ENCODE measurements at regions not wholly inside any gene's neighbourhood (a gene's known extent, or its start where the extent isn't known, plus 50 kb on each side); places are given as distances from the start of the nearest gene placed in this dataset.

GRCh38 chr12:78392918-78393317, 471.7 kb upstream of the SYT1 start:
- POLR2A ChIA-PET (ENCODE audit: low non-redundant PET) = no interaction called here
- no peak overlapping the region for H3K27ac ChIP-seq
- DNase-seq (ENCODE audit: low spot score) = no peak
- no peak for TF ChIP-seq CTCF (conservative IDR thresholded peaks at IDR 0.05; ENCODE audit: low read depth)
- CTCF ChIA-PET = interaction anchor here (0.6 kb wide), 1 partner anchor 1200 kb away, joined by 4 read pairs; no protein-coding TSS in a partner anchor

- no peak for TF ChIP-seq CTCF (conservative IDR thresholded peaks at IDR 0.05; ENCODE audit: low read depth)
- ChIA-PET POLR2A (ENCODE audit: low non-redundant PET) (no interaction called here), CTCF (interaction anchor here (0.9 kb wide), 1 partner anchor 10 kb away, joined by 5 read pairs; no protein-coding TSS in a partner anchor)
- H3K27ac ChIP-seq = no peak overlapping the region
- DNase-seq (ENCODE audit: low spot score) = no peak
These were observed 468.6 kb upstream of the SYT1 start for GRCh38 chr12:78395961-78396360.

- POLR2A ChIA-PET (ENCODE audit: low non-redundant PET) = no interaction called here
- CTCF ChIA-PET = no interaction called here
- TF ChIP-seq CTCF (conservative IDR thresholded peaks at IDR 0.05; ENCODE audit: low read depth) = no peak
- H3K27ac ChIP-seq = no peak overlapping the region
- DNase-seq (ENCODE audit: low spot score) = no peak
These were observed 468.0 kb upstream of the SYT1 start for GRCh38 chr12:78396538-78396937.

- no peak for DNase-seq (ENCODE audit: low spot score)
- no peak overlapping the region for H3K27ac ChIP-seq
- ChIA-PET CTCF (interaction anchor here (0.7 kb wide), 1 partner anchor 659 kb away, joined by 3 read pairs; no protein-coding TSS in a partner anchor), POLR2A (ENCODE audit: low non-redundant PET) (no interaction called here)
- TF ChIP-seq CTCF (conservative IDR thresholded peaks at IDR 0.05; ENCODE audit: low read depth) = no peak
These were observed 465.8 kb upstream of the SYT1 start for GRCh38 chr12:78398750-78399149.

- POLR2A ChIA-PET (ENCODE audit: low non-redundant PET) = no interaction called here
- CTCF ChIA-PET = interaction anchor here (0.6 kb wide), 1 partner anchor 151 kb away, joined by 3 read pairs; no protein-coding TSS in a partner anchor
- no peak overlapping the region for H3K27ac ChIP-seq
- no peak for DNase-seq (ENCODE audit: low spot score)
- no peak for TF ChIP-seq CTCF (conservative IDR thresholded peaks at IDR 0.05; ENCODE audit: low read depth)
These were observed 462.0 kb upstream of the SYT1 start for GRCh38 chr12:78402366-78403134.

GRCh38 chr12:78403136-78403535, 461.4 kb upstream of the SYT1 start:
- DNase-seq (ENCODE audit: low spot score) = peak; percentile 3
- no peak for TF ChIP-seq CTCF (conservative IDR thresholded peaks at IDR 0.05; ENCODE audit: low read depth)
- no peak overlapping the region for H3K27ac ChIP-seq
- ChIA-PET POLR2A (ENCODE audit: low non-redundant PET) (no interaction called here), CTCF (no interaction called here)

Data from RWPE1 (cell line).